ENCODE measurements at regions not wholly inside any gene's neighbourhood (a gene's known extent, or its start where the extent isn't known, plus 50 kb on each side); places are given as distances from the start of the nearest gene placed in this dataset.

DNA sequence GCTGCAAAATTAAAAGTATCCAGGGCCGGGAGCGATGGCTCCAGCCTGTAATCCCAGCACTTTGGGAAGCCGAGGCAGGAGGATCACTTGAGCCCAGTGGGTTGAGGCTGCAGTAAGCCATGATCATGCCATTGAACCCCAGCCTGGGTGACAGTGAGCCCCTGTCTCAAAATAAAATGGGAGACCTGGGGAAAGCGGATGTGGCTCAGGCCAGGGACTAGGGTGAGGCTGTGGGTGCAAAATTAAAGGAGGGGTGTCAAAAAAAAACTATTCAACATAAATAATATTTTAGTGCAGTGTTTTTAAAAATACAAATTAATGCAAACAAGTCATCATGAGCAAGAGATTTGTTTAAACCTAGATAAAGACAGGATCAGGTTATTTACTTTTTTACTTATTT is 100.1 kb upstream of the SLC45A1 start:
- H3K4me3 ChIP-seq (ENCODE audit: low read depth, low read length): no peak overlapping the region
- TF ChIP-seq, protein P1, sequence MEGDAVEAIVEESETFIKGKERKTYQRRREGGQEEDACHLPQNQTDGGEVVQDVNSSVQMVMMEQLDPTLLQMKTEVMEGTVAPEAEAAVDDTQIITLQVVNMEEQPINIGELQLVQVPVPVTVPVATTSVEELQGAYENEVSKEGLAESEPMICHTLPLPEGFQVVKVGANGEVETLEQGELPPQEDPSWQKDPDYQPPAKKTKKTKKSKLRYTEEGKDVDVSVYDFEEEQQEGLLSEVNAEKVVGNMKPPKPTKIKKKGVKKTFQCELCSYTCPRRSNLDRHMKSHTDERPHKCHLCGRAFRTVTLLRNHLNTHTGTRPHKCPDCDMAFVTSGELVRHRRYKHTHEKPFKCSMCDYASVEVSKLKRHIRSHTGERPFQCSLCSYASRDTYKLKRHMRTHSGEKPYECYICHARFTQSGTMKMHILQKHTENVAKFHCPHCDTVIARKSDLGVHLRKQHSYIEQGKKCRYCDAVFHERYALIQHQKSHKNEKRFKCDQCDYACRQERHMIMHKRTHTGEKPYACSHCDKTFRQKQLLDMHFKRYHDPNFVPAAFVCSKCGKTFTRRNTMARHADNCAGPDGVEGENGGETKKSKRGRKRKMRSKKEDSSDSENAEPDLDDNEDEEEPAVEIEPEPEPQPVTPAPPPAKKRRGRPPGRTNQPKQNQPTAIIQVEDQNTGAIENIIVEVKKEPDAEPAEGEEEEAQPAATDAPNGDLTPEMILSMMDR (IDR thresholded peaks at IDR 0.05; ENCODE audit: low read depth, low read length): no peak

DNA sequence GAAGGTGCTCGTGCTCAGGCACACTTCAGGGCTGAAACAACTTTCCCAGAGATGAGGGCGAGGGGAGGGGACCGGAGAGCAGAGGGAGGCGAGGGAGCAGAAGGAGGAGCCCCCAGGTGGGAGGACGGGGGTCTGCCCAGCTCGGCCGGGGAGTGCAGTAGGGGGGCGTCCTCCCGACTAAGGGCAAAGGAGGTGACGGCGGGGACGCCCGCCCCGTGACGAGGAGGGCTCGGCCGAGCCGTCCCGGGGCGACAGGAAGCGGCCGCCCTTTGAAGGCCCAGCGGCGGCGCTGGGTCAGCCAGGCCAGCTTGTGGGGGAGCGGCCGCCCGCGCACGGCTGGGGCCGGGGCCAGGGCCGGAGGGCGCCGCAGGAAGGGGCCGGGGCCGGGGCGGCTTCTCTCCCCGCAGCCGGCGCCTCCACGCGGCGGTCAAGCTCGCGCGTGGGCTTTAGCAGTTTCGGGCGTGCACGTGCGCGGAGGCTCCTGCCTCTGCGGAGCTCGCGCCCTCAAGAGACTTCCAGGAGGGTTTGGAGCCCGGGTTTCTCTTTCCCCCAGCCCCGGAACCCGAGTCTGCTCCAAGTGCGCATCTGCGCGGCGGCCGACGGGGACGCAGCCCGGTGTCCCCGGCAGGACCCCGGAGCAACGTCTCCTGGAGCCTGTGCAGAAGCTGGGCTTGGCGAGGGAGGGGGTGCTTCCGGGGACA is 100.8 kb upstream of the SLC45A1 start:
- H3K4me3 ChIP-seq (ENCODE audit: low read depth, low read length): no peak overlapping the region
- TF ChIP-seq, protein P1 (IDR thresholded peaks at IDR 0.05; ENCODE audit: low read depth, low read length): no peak

DNA sequence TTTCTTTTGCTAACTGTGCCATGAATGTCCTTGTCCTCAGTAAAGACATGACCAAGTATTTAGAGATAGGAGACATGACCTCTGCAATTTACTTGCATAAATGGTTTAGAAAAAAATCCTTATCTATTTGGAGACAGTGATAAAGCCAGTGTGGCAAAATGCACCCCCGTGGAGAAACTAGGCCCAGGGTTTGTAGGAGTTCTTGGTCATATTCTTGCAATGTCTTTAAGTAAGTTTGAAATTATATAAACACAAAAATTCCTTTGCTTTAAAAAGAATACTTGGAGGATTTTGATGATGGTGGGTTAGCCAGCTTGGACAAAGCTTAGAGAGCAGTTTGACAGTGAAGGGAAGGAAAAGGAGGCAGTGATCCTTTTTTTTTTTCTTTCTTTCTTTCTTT is 101.9 kb upstream of the SLC45A1 start:
- no peak overlapping the region for H3K4me3 ChIP-seq (ENCODE audit: low read depth, low read length)
- TF ChIP-seq, protein P1 (IDR thresholded peaks at IDR 0.05; ENCODE audit: low read depth, low read length): no peak

DNA sequence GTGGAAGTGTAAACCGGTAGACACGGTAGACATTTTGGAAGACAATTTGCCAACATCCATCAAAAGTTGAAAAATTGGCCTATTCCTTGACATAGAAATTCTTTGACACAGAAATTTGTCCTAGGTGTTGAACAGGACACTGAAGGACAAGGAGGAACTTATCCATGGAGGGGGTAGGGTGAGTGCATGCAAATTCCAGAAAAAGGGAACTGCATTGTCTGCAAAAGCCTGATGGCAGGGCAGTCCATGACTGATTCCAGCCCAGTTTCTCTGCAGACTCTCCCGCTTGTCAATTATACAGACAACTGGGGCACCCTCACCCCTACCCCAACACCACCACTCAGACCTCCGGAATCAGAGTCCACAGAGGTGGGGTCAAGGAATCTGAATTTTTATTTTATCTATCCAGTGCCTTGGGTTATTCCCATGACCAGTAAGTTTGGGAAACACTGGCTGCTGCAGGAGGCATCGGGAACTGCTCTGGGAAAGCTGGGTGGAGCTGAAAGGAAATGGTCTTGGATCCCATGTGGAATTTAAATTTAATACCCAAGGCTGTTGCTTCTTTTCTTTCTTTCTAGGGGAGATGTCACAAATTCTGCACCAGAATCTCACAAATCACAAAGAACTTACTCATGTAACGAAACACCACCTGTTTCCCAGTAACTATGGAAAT is 103.3 kb upstream of the SLC45A1 start:
- no peak overlapping the region for H3K4me3 ChIP-seq (ENCODE audit: low read depth, low read length)
- TF ChIP-seq, protein P1 (IDR thresholded peaks at IDR 0.05; ENCODE audit: low read depth, low read length): no peak

DNA sequence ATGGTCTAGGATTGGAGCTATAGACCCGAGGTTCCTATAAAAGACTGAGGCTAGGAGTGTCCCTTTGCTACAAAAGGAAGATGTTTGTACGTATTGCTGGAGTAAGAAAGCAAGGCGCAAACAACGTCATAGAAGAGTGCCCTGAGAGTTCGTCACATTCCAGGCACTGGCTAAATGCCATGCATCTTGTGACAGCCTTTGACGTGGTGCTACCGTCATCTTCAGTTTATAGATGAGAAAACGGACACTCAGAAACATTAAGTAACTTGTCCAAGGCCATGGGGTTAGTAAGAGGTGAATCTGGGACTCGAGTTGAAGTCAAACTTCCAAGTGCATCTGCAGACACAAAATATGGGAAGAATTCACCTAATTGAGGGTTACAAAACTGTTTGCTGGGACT is 104.2 kb upstream of the SLC45A1 start:
- TF ChIP-seq, protein P1 (IDR thresholded peaks at IDR 0.05; ENCODE audit: low read depth, low read length): no peak
- no peak overlapping the region for H3K4me3 ChIP-seq (ENCODE audit: low read depth, low read length)

DNA sequence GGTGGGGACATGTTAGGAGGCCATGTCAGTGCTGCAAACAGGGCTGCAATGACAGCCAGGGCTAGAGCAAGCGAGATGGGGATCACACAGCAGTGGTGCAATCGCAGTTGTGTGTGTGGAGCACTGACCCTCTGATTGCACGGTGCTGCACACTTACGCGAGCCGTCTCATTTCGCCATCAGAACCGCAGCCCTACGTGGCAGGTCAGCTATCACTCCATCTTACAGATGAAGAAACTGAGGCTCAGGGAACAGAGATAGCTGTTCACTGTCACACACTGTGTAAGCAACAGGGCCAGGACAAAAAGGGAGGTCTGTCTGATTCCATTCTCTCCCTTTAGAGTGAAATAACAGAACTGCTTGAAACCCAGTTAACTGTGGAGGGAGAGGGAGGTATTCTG is 104.8 kb upstream of the SLC45A1 start:
- TF ChIP-seq, protein P1 (IDR thresholded peaks at IDR 0.05; ENCODE audit: low read depth, low read length): no peak
- H3K4me3 ChIP-seq (ENCODE audit: low read depth, low read length): no peak overlapping the region

DNA sequence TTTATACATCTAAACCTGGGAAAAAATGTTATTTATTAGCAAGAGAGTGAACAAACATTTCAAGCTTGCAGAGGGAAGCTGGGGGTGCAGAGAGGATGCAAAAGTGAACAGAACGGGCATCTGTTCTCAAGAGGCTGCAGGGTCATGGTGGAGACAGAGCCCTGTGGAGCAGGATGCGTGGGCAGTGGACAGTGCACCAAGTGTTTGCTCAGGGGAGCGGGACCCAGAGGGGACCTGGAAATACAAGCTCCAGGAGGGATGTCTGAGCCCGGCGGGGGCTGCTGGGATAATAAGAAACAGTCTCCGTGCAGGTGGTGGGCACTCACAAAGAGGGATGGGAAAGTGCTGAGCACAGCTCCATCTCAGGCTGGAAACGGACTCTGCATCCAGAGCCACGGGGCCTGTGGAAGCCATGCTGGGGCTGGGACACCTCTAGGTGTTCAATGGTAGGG is 105.3 kb upstream of the SLC45A1 start:
- H3K4me3 ChIP-seq (ENCODE audit: low read depth, low read length): no peak overlapping the region
- TF ChIP-seq, protein P1 (IDR thresholded peaks at IDR 0.05; ENCODE audit: low read depth, low read length): no peak

All from WI38 (cell line).